ENCODE measurements at regions not wholly inside any gene's neighbourhood (a gene's known extent, or its start where the extent isn't known, plus 50 kb on each side); places are given as distances from the start of the nearest gene placed in this dataset.

DNA sequence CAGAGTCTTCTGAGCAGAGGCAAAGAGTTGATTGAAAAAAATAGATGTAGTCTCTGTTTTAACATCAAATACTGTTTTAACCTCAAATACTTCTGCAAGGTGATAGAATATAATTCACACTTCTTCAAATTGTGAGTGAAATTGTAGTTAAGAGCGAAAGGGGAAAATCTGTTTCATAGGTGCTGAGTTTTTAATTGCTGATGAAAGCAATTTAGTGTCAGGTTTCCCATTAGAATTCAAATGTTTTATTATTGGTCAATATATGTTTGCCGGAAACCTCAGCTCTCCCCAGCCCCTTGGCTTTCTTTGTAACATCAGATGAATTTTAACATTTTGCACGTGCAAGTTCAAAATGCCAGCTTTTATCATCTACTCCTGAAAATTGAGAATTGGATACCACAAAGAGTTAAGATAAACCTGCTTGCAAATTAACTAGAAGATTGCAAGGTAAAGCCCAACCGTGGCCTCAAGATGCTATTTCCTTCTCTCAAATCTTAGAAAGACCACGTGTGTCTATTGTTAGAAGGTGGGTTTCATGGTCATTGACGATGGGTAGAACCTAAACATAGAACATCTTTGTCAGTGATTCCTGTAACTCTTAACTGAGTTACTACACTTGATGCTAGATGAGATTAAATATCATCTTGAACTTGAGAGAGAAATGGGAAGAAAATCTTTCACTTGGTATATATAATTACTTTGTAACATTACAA lies 1824.2 kb upstream of the TENM3 start:
- Histone ChIP-seq H3K36me3 (no peaks in the 10 kb centered on the region), H3K27me3 (no peaks in the 10 kb centered on the region), H3K27ac (no peak overlapping the region), H3K9me3 (no peaks in the 10 kb centered on the region), H3K4me3 (no peak overlapping the region), H3K4me1 (no peaks in the 10 kb centered on the region)
- intact Hi-C loops (cut with DNase I; ENCODE audit: low total_unique reads) = no loop called here
- ATAC-seq (no peak), DNase-seq (no peak)
- TF ChIP-seq POLR2A (IDR thresholded peaks at IDR 0.05) = no peak
- TF ChIP-seq, protein P1, sequence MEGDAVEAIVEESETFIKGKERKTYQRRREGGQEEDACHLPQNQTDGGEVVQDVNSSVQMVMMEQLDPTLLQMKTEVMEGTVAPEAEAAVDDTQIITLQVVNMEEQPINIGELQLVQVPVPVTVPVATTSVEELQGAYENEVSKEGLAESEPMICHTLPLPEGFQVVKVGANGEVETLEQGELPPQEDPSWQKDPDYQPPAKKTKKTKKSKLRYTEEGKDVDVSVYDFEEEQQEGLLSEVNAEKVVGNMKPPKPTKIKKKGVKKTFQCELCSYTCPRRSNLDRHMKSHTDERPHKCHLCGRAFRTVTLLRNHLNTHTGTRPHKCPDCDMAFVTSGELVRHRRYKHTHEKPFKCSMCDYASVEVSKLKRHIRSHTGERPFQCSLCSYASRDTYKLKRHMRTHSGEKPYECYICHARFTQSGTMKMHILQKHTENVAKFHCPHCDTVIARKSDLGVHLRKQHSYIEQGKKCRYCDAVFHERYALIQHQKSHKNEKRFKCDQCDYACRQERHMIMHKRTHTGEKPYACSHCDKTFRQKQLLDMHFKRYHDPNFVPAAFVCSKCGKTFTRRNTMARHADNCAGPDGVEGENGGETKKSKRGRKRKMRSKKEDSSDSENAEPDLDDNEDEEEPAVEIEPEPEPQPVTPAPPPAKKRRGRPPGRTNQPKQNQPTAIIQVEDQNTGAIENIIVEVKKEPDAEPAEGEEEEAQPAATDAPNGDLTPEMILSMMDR (IDR thresholded peaks at IDR 0.05 in 4 of 5, conservative IDR thresholded peaks at IDR 0.05 in 1 of 5) = no peak
- in situ Hi-C loops (cut with MboI; ENCODE audit: low sequenced_read_pairs in 4 of 4) = no loop called here

GRCh38 chr4:180422989-180423711 lies 1820.1 kb upstream of the TENM3 start:
- Histone ChIP-seq H3K27me3 (no peaks in the 10 kb centered on the region), H3K9me3 (no peaks in the 10 kb centered on the region), H3K4me3 (no peak overlapping the region), H3K27ac (no peak overlapping the region), H3K36me3 (no peaks in the 10 kb centered on the region), H3K4me1 (no peaks in the 10 kb centered on the region)
- in situ Hi-C loops (cut with MboI; ENCODE audit: low sequenced_read_pairs in 4 of 4) (no loop called here), intact Hi-C loops (cut with DNase I; ENCODE audit: low total_unique reads) (no loop called here)
- ATAC-seq (no peak), DNase-seq (no peak)
- TF ChIP-seq, protein P1 (IDR thresholded peaks at IDR 0.05 in 4 of 5, conservative IDR thresholded peaks at IDR 0.05 in 1 of 5) = no peak
- no peak for TF ChIP-seq POLR2A (IDR thresholded peaks at IDR 0.05)

DNA sequence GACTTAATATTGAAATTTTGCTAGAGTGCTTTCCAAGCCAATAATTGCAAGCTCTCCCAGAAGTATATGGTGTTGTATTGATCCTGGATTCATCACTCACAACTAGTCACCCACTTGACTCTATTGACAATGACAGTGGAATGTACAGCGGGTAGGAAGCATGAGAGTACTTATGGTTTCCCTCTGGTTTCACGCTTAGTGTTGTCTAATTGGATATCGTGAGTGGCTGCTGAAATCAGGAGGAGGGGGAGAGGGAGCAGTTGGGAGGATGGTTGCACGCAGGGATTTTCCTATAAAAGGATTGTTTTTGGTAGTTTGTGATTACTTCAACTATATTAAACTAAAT lies 1819.5 kb upstream of the TENM3 start:
- no peaks in the 10 kb centered on the region for H3K27me3 ChIP-seq
- intact Hi-C loops (cut with DNase I; ENCODE audit: low total_unique reads) (no loop called here), in situ Hi-C loops (cut with MboI; ENCODE audit: low sequenced_read_pairs in 4 of 4) (no loop called here)
- no peak for TF ChIP-seq POLR2A (IDR thresholded peaks at IDR 0.05)
- TF ChIP-seq, protein P1 (IDR thresholded peaks at IDR 0.05 in 4 of 5, conservative IDR thresholded peaks at IDR 0.05 in 1 of 5) = no peak
- no peaks in the 10 kb centered on the region for H3K4me1 ChIP-seq
- H3K4me3 ChIP-seq = no peak overlapping the region
- ATAC-seq = no peak
- DNase-seq = no peak
- no peaks in the 10 kb centered on the region for H3K9me3 ChIP-seq
- no peaks in the 10 kb centered on the region for H3K36me3 ChIP-seq
- no peak overlapping the region for H3K27ac ChIP-seq

DNA sequence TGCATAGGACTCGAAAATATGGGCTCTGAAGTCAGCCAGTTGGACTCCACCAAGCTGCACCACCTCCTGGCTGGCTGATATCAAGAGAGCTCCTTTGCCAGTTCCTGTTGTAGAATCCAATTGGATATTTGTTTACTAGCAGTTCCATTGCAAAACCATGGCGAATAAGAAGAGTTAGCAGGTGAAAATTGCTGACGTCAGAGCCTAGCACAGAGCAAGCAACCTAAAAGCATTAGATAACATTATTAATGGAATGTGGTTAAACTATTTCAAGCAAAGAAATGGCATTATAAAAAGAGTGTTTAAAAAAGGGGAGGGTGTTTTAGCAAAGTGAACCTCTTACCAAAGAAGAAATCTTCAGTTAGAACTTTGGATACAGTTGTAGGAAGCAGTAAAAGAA lies 1816.3 kb upstream of the TENM3 start:
- in situ Hi-C loops (cut with MboI; ENCODE audit: low sequenced_read_pairs in 4 of 4) (no loop called here), intact Hi-C loops (cut with DNase I; ENCODE audit: low total_unique reads) (no loop called here)
- ATAC-seq (no peak), DNase-seq (no peak)
- H3K4me1 ChIP-seq = no peaks in the 10 kb centered on the region
- H3K27me3 ChIP-seq = no peaks in the 10 kb centered on the region
- no peaks in the 10 kb centered on the region for H3K9me3 ChIP-seq
- no peak overlapping the region for H3K4me3 ChIP-seq
- no peaks in the 10 kb centered on the region for H3K36me3 ChIP-seq
- no peak for TF ChIP-seq POLR2A (IDR thresholded peaks at IDR 0.05)
- TF ChIP-seq, protein P1 (IDR thresholded peaks at IDR 0.05 in 4 of 5, conservative IDR thresholded peaks at IDR 0.05 in 1 of 5) = no peak
- no peak overlapping the region for H3K27ac ChIP-seq

Measured in gastrocnemius medialis (tissue), 4 donors.